H54 (cell line): ENCODE measurements at regions not wholly inside any gene's neighbourhood (a gene's known extent, or its start where the extent isn't known, plus 50 kb on each side); places are given as distances from the start of the nearest gene placed in this dataset.
A peak's percentile ranks its signal among the peaks of the same experiment; 100 is the strongest.

ENCODE experiments used
- DNase-seq: peaks from one replicate; pipeline ENCODE4 v3.0.0; 2011; ENCODE audit warnings: low spot score, mixed read lengths; ENCODE audit not compliant: insufficient read length
- FAIRE-seq: peaks from 3 replicates; lab custom pipeline; 2011; peaks lifted over from hg19 to GRCh38; lab: Jason Lieb, UNC
- POLR2A ChIP-seq: IDR thresholded peaks from 2 replicates; pipeline ENCODE4 v1.6.1; 2011; ENCODE audit warnings: low read depth, mild to moderate bottlenecking, low read length

GRCh38 chr10:123556049-123556448 lies 110.1 kb upstream of the GPR26 start:
- TF ChIP-seq POLR2A = no peak
- no peak for DNase-seq
- FAIRE-seq = no peak

GRCh38 chr10:123556736-123557135 lies 109.4 kb upstream of the GPR26 start:
- no peak for TF ChIP-seq POLR2A
- no peak for FAIRE-seq
- DNase-seq = no peak

- TF ChIP-seq POLR2A = no peak
- FAIRE-seq = no peak
- DNase-seq = no peak
Measured at GRCh38 chr10:123557366-123558108, 108.6 kb upstream of the GPR26 start.

GRCh38 chr10:123558651-123559050 lies 107.5 kb upstream of the GPR26 start:
- no peak for TF ChIP-seq POLR2A
- DNase-seq (no peak), FAIRE-seq (no peak)

GRCh38 chr10:123559066-123559822 lies 106.9 kb upstream of the GPR26 start:
- FAIRE-seq (no peak), DNase-seq (peak; percentile 62)
- TF ChIP-seq POLR2A = no peak

GRCh38 chr10:123559823-123560092 lies 106.4 kb upstream of the GPR26 start:
- FAIRE-seq = no peak
- no peak for TF ChIP-seq POLR2A
- DNase-seq = no peak

GRCh38 chr10:123560301-123561140 lies 105.6 kb upstream of the GPR26 start:
- no peak for TF ChIP-seq POLR2A
- FAIRE-seq (no peak), DNase-seq (no peak)

- FAIRE-seq = no peak
- TF ChIP-seq POLR2A = no peak
- DNase-seq = no peak
Measured at GRCh38 chr10:123561141-123561440, 105.1 kb upstream of the GPR26 start.

GRCh38 chr10:123562387-123562786 lies 103.8 kb upstream of the GPR26 start:
- TF ChIP-seq POLR2A = no peak
- no peak for DNase-seq
- FAIRE-seq = no peak

- FAIRE-seq (no peak), DNase-seq (no peak)
- TF ChIP-seq POLR2A = no peak
Measured at GRCh38 chr10:123562811-123563580, 103.2 kb upstream of the GPR26 start.

GRCh38 chr10:123563581-123563855 lies 102.6 kb upstream of the GPR26 start:
- DNase-seq (no peak), FAIRE-seq (no peak)
- no peak for TF ChIP-seq POLR2A

GRCh38 chr10:123563994-123564393 lies 102.2 kb upstream of the GPR26 start:
- FAIRE-seq = no peak
- no peak for TF ChIP-seq POLR2A

GRCh38 chr10:123564631-123565030 lies 101.5 kb upstream of the GPR26 start:
- no peak for TF ChIP-seq POLR2A
- FAIRE-seq = no peak
- DNase-seq = no peak

More at GRCh38 chr10:123563994-123564393, 102.2 kb upstream of the GPR26 start:
- no peak for DNase-seq
